ENCODE measurements at regions not wholly inside any gene's neighbourhood (a gene's known extent, or its start where the extent isn't known, plus 50 kb on each side); places are given as distances from the start of the nearest gene placed in this dataset.
A peak's percentile ranks its signal among the peaks of the same experiment; 100 is the strongest.

DNA sequence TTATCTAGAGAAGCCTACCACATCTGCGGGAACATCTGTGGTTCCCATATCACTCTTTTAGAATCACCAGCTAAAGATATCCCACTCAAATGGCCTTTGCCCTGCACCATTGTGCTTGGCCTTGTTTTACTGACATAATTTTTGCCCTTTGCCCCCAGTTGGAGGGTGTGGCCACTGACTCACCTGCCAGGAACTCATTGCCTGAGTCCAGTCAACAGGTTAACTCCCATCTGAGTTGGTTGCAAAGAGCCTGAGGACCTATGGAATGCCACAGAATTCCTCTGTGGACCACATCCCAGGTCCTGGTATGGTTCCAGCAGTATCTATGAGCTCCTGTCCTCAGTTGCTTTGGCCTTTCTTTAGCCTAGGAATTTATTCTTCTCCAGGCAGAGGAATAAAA lies 55.7 kb upstream of the PTGR2 start:
- no peaks in the 10 kb centered on the region for H3K36me3 ChIP-seq (ENCODE audit: control insufficient read depth in 2 of 2, insufficient read depth in 1 of 2, low read length in 2 of 2)
- no peak for TF ChIP-seq ZNF341 (tag by site-specific recombination; IDR thresholded peaks at IDR 0.05; ENCODE audit: low read depth)
- peak; percentile 25; the same call in 1 of the 2 replicates for TF ChIP-seq SCRT2 (tag by site-specific recombination; IDR thresholded peaks at IDR 0.05)
- ChIA-PET POLR2A (no interaction called here), CTCF (interaction anchor here (1.4 kb wide), 1 partner anchor 29 kb away, joined by 7 read pairs; no protein-coding TSS in a partner anchor)
- no peaks in the 10 kb centered on the region for H3K9me3 ChIP-seq (ENCODE audit: control insufficient read depth, insufficient read depth, low read depth, low read length)
- H3K27ac ChIP-seq (ENCODE audit: extremely low read depth, low read depth, low read length) = no peak overlapping the region
- H3K4me1 ChIP-seq (ENCODE audit: control insufficient read depth, insufficient read depth, low read length) = no peaks in the 10 kb centered on the region
- no peak overlapping the region for H3K4me3 ChIP-seq (ENCODE audit: low read depth, low read length)

DNA sequence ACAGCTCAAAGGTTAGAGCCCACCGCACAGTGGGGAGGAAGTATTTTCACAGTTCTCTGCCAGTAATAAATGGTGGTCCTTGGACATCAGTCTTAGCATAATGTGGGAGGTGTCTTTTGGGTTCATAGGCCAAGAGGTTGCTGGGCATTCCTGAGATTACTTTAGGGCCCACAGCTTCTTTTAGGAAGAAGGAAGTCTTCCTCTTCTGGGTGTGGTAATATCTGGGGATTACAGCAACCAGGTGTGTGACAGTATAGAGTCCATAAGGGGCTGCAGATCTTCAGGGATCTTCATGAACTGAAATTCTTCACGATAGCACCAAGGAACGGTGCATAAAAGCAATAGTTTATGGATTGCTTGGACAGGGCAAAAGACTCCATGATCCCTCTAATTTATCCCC lies 56.2 kb upstream of the PTGR2 start:
- H3K27ac ChIP-seq (ENCODE audit: extremely low read depth, low read depth, low read length) = no peak overlapping the region
- CTCF ChIA-PET = interaction anchor here (1.0 kb wide), 1 partner anchor 8 kb away, joined by 4 read pairs; no protein-coding TSS in a partner anchor
- POLR2A ChIA-PET = no interaction called here
- H3K4me3 ChIP-seq (ENCODE audit: low read depth, low read length) = no peak overlapping the region
- no peaks in the 10 kb centered on the region for H3K36me3 ChIP-seq (ENCODE audit: control insufficient read depth in 2 of 2, insufficient read depth in 1 of 2, low read length in 2 of 2)
- H3K9me3 ChIP-seq (ENCODE audit: control insufficient read depth, insufficient read depth, low read depth, low read length) = no peaks in the 10 kb centered on the region
- no peaks in the 10 kb centered on the region for H3K4me1 ChIP-seq (ENCODE audit: control insufficient read depth, insufficient read depth, low read length)
- no peak for TF ChIP-seq ZBTB21 (tag by site-specific recombination; IDR thresholded peaks at IDR 0.05)
- TF ChIP-seq, protein P1, sequence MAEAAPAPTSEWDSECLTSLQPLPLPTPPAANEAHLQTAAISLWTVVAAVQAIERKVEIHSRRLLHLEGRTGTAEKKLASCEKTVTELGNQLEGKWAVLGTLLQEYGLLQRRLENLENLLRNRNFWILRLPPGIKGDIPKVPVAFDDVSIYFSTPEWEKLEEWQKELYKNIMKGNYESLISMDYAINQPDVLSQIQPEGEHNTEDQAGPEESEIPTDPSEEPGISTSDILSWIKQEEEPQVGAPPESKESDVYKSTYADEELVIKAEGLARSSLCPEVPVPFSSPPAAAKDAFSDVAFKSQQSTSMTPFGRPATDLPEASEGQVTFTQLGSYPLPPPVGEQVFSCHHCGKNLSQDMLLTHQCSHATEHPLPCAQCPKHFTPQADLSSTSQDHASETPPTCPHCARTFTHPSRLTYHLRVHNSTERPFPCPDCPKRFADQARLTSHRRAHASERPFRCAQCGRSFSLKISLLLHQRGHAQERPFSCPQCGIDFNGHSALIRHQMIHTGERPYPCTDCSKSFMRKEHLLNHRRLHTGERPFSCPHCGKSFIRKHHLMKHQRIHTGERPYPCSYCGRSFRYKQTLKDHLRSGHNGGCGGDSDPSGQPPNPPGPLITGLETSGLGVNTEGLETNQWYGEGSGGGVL (tag by site-specific recombination; IDR thresholded peaks at IDR 0.05) = no peak
- TF ChIP-seq, protein P2, sequence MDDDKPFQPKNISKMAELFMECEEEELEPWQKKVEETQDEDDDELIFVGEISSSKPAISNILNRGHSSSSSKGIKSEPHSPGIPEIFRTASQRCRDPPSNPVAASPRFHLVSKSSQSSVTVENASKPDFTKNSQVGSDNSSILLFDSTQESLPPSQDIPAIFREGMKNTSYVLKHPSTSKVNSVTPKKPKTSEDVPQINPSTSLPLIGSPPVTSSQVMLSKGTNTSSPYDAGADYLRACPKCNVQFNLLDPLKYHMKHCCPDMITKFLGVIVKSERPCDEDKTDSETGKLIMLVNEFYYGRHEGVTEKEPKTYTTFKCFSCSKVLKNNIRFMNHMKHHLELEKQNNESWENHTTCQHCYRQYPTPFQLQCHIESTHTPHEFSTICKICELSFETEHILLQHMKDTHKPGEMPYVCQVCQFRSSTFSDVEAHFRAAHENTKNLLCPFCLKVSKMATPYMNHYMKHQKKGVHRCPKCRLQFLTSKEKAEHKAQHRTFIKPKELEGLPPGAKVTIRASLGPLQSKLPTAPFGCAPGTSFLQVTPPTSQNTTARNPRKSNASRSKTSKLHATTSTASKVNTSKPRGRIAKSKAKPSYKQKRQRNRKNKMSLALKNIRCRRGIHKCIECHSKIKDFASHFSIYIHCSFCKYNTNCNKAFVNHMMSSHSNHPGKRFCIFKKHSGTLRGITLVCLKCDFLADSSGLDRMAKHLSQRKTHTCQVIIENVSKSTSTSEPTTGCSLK (tag by site-specific recombination; IDR thresholded peaks at IDR 0.05) = no peak
- TF ChIP-seq ZNF184 (tag by site-specific recombination; IDR thresholded peaks at IDR 0.05) = no peak
- TF ChIP-seq, protein P3, sequence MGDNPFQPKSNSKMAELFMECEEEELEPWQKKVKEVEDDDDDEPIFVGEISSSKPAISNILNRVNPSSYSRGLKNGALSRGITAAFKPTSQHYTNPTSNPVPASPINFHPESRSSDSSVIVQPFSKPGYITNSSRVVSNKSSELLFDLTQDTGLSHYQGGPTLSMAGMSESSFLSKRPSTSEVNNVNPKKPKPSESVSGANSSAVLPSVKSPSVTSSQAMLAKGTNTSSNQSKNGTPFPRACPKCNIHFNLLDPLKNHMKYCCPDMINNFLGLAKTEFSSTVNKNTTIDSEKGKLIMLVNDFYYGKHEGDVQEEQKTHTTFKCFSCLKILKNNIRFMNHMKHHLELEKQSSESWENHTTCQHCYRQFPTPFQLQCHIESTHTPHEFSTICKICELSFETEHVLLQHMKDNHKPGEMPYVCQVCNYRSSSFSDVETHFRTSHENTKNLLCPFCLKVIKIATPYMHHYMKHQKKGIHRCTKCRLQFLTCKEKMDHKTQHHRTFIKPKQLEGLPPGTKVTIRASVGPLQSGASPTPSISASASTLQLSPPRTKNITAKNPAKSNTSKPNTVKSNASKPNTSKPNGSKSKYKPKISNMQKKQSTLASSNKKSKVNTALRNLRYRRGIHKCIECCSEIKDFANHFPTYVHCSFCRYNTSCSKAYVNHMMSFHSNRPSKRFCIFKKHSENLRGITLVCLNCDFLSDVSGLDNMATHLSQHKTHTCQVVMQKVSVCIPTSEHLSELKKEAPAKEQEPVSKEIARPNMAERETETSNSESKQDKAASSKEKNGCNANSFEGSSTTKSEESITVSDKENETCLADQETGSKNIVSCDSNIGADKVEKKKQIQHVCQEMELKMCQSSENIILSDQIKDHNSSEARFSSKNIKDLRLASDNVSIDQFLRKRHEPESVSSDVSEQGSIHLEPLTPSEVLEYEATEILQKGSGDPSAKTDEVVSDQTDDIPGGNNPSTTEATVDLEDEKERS (tag by site-specific recombination; IDR thresholded peaks at IDR 0.05) = no peak
- no peak for TF ChIP-seq ZNF571 (tag by site-specific recombination; IDR thresholded peaks at IDR 0.05)
- TF ChIP-seq GLI2 (tag by site-specific recombination; IDR thresholded peaks at IDR 0.05; ENCODE audit: borderline replicate concordance, low read depth) = no peak
- no peak for TF ChIP-seq GFI1B (tag by site-specific recombination; IDR thresholded peaks at IDR 0.05)

DNA sequence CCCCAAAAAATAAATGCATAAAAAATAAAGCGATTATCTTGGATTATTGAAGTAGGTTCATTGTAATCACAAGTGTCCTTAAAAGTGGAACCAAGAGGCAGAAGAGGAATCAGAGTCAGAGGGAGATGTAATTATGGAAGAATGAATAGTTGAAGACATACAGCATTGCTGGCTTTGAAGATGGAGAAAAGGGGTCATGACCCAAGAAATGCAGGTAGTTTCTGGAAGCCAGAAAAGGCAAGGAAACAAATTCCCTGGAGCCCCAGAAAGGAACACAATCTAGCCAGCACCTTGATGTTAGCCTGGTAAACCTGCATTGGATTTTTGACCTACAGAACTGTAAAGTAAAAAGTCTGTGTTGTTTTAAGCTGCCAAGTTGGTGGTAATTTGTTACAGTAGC lies 57.5 kb upstream of the PTGR2 start:
- POLR2A ChIA-PET = no interaction called here
- H3K36me3 ChIP-seq (ENCODE audit: control insufficient read depth in 2 of 2, insufficient read depth in 1 of 2, low read length in 2 of 2) = no peaks in the 10 kb centered on the region
- CTCF ChIA-PET = no interaction called here
- H3K4me1 ChIP-seq (ENCODE audit: control insufficient read depth, insufficient read depth, low read length) = no peaks in the 10 kb centered on the region
- H3K4me3 ChIP-seq (ENCODE audit: low read depth, low read length) = no peak overlapping the region
- H3K27ac ChIP-seq (ENCODE audit: extremely low read depth, low read depth, low read length) = no peak overlapping the region
- H3K9me3 ChIP-seq (ENCODE audit: control insufficient read depth, insufficient read depth, low read depth, low read length) = no peaks in the 10 kb centered on the region
- TF ChIP-seq ZNF670 (tag by site-specific recombination; IDR thresholded peaks at IDR 0.05; ENCODE audit: low read depth) = no peak
- TF ChIP-seq ZFP41 (tag by site-specific recombination; IDR thresholded peaks at IDR 0.05; ENCODE audit: borderline replicate concordance) = no peak
- no peak for TF ChIP-seq ZNF623 (tag by site-specific recombination; IDR thresholded peaks at IDR 0.05)
- no peak for TF ChIP-seq ZNF473 (tag by site-specific recombination; IDR thresholded peaks at IDR 0.05)
- TF ChIP-seq GLIS2 (tag by site-specific recombination; IDR thresholded peaks at IDR 0.05) = no peak
- TF ChIP-seq ZNF660 (tag by site-specific recombination; IDR thresholded peaks at IDR 0.05) = no peak
- no peak for TF ChIP-seq ZNF138 (tag by site-specific recombination; IDR thresholded peaks at IDR 0.05; ENCODE audit: borderline replicate concordance)
- TF ChIP-seq ZBTB17 (tag by site-specific recombination; IDR thresholded peaks at IDR 0.05) = no peak
- no peak for TF ChIP-seq ZNF248 (tag by site-specific recombination; IDR thresholded peaks at IDR 0.05)
